H1 (cell line): ENCODE measurements at regions not wholly inside any gene's neighbourhood (a gene's known extent, or its start where the extent isn't known, plus 50 kb on each side); places are given as distances from the start of the nearest gene placed in this dataset.

ENCODE experiments used
- CBX8 ChIP-seq: fragments of 300-800, 300-1000 bp; sonication (generic); IDR thresholded peaks from 2 replicates; pipeline ENCODE4 v1.7.1; 2016; ENCODE audit warnings: low read depth, low read length, borderline replicate concordance
- CREB1 ChIP-seq: IDR thresholded peaks from 2 replicates; pipeline ENCODE4 v1.6.1; 2012; ENCODE audit warnings: inconsistent platforms
- MAFK ChIP-seq: IDR thresholded peaks from 2 replicates; pipeline ENCODE4 v1.6.1; 2012; ENCODE audit warnings: low read depth, mild to moderate bottlenecking, improper control_type of control experiment, low read length
- NRF1 ChIP-seq: IDR thresholded peaks from 2 replicates; pipeline ENCODE4 v1.6.1; 2011; ENCODE audit warnings: mild to moderate bottlenecking, low read depth, low read length, improper control_type of control experiment
- RAD21 ChIP-seq, 2 experiments: IDR thresholded peaks in 1 of 2; conservative IDR thresholded peaks in 1 of 2; 2 replicates each; pipeline ENCODE4 v1.6.1; 2011; ENCODE audit warnings: low read depth in 2 of 2, low read length in 2 of 2, improper control_type of control experiment in 1 of 2, inconsistent platforms in 1 of 2, mild to moderate bottlenecking in 1 of 2, moderate library complexity in 1 of 2
- RFX5 ChIP-seq: IDR thresholded peaks from 2 replicates; pipeline ENCODE4 v1.6.1; 2011; ENCODE audit warnings: low read depth, low read length, improper control_type of control experiment, borderline replicate concordance
- TAF1 ChIP-seq: IDR thresholded peaks from 2 replicates; pipeline ENCODE4 v1.6.1; 2011; ENCODE audit warnings: mild to moderate bottlenecking, low read depth, low read length
- TAF7 ChIP-seq: optimal IDR thresholded peaks from 2 replicates; pipeline ENCODE3; 2011; ENCODE audit warnings: low read depth, mild to moderate bottlenecking, inconsistent platforms, low read length, moderate library complexity, borderline replicate concordance
- TEAD4 ChIP-seq: IDR thresholded peaks from 2 replicates; pipeline ENCODE4 v1.6.1; 2012; ENCODE audit warnings: low read depth, low read length, inconsistent platforms, mixed read lengths
- USF2 ChIP-seq: IDR thresholded peaks from 2 replicates; pipeline ENCODE4 v1.6.1; 2011; ENCODE audit warnings: low read length, improper control_type of control experiment
- YY1 ChIP-seq: IDR thresholded peaks from 2 replicates; pipeline ENCODE4 v1.6.1; 2011; ENCODE audit warnings: low read depth, mild to moderate bottlenecking, low read length

DNA sequence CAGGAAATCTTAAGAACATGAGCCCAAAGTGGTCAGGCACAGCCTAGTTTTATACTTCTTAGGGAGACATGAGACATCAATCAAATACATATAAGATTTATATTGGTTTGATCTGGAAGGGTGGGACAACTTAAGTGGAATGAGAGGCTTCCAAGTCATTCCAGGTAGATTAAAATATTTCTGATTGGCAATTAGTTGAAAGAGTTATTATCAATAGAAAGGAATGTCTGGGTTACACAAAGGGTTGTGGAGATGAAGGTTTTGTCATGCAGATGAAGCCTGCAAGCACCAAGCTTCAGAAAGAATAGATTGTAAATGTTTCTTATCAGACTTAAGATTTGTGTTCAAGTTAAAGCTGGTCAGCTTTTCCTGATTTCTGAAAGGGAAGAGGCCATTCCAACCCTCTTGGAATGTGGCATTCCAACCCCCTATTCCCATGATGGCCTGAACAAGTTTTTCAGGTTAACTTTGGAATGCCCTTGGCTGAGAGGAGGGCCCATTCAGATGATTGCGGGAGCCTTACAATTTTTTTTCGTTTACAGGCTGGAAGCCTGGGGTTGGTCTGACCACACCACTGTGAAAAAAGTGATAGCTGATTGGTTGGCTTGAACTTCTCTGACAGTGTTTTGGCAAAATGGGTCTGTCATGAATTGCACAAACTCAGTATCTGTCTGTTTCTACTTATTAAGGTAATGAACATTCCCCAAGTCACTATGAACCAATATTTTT lies 245.6 kb upstream of the RAI14 start (continued):
- TF ChIP-seq YY1 (0 out of 2 replicates have a peak, but pooled peaks have one; percentile 59), NRF1 (no peak), CREB1 (no peak), TEAD4 (peak; percentile 97), USF2 (no peak), TAF7 (no peak), CBX8 (no peak), TAF1 (0 out of 2 replicates have a peak, but pooled peaks have one; percentile 18), MAFK (no peak), RAD21 (IDR thresholded peaks at IDR 0.05 in 1 of 2, conservative IDR thresholded peaks at IDR 0.05 in 1 of 2; ENCODE audit: low read depth in 2 of 2, low read length in 2 of 2) (no peak), RFX5 (no peak)
